Bronchial epithelial cell (primary cell): ENCODE measurements at regions not wholly inside any gene's neighbourhood (a gene's known extent, or its start where the extent isn't known, plus 50 kb on each side); places are given as distances from the start of the nearest gene placed in this dataset.

Experiments used
- DNase-seq: peaks from one replicate; pipeline ENCODE4 v3.0.0-alpha.2; 2010; ENCODE audit warnings: low read depth
- FAIRE-seq: peaks from 2 replicates; lab custom pipeline; 2011; peaks lifted over from hg19 to GRCh38; lab: Jason Lieb, UNC
- H3K27me3 ChIP-seq: 2 replicates; pipeline ENCODE4 v1.5.1; 2011; ENCODE audit warnings: low read length; ENCODE audit not compliant: control insufficient read depth, insufficient read depth
- H3K36me3 ChIP-seq: 2 replicates; pipeline ENCODE4 v1.5.1; 2011; ENCODE audit warnings: low read length; ENCODE audit not compliant: control insufficient read depth, insufficient read depth
- H3K4me3 ChIP-seq: 2 replicates; pipeline ENCODE4 v1.5.1; 2011; ENCODE audit warnings: mild to moderate bottlenecking, low read depth, low read length, control low read depth
- TF ChIP-seq, protein P1 (sequence below): IDR thresholded peaks from 2 replicates; pipeline ENCODE4 v1.5.1; 2011; ENCODE audit warnings: mild to moderate bottlenecking, moderate library complexity, low read length, control low read depth, inconsistent platforms; ENCODE audit not compliant: insufficient read depth, severe bottlenecking

DNA sequence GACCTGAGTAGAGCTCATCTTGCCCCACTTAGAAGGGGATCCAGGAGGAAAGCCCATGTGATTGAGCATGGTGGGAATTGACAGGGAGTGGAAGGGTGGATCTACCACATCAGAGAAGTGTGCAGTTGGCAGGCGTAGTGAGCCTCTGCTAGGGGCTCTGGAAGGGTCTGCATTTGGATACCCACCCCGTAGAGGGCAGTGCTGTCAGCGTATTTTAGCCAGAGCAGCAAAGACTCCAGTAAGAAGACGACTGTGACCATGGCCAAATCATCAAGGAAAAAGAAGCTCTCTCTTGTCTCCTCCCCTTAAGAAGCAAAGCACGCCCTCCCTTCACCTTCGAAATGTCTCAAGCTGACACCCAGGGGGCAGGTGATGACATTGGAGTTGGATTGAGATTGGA lies 68.8 kb upstream of the INHBA start:
- FAIRE-seq (no peak), DNase-seq (no peak)
- TF ChIP-seq, protein P1, sequence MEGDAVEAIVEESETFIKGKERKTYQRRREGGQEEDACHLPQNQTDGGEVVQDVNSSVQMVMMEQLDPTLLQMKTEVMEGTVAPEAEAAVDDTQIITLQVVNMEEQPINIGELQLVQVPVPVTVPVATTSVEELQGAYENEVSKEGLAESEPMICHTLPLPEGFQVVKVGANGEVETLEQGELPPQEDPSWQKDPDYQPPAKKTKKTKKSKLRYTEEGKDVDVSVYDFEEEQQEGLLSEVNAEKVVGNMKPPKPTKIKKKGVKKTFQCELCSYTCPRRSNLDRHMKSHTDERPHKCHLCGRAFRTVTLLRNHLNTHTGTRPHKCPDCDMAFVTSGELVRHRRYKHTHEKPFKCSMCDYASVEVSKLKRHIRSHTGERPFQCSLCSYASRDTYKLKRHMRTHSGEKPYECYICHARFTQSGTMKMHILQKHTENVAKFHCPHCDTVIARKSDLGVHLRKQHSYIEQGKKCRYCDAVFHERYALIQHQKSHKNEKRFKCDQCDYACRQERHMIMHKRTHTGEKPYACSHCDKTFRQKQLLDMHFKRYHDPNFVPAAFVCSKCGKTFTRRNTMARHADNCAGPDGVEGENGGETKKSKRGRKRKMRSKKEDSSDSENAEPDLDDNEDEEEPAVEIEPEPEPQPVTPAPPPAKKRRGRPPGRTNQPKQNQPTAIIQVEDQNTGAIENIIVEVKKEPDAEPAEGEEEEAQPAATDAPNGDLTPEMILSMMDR = no peak
- no peaks in the 10 kb centered on the region for H3K36me3 ChIP-seq
- no peaks in the 10 kb centered on the region for H3K27me3 ChIP-seq
- no peak overlapping the region for H3K4me3 ChIP-seq

DNA sequence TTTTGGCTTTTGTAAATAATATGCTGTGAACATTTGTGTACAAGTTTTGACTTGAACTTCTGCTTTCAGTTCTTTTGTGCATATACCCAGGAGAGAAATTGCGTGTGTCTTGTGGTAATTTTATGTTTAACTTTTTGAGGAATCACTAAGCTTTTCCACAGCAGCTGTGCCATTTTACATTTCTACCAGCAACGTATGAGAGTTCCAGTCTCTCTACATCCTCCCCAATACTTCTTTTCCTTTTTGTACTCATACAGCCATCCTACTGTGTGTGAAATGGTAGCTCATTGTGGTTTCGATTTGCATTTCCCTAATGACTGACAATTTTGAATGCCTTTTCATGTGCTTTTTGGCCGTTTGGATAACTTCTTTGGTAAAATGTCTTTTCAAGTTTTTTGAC lies 66.3 kb upstream of the INHBA start:
- DNase-seq (no peak), FAIRE-seq (no peak)
- H3K27me3 ChIP-seq = no peaks in the 10 kb centered on the region
- H3K36me3 ChIP-seq = no peaks in the 10 kb centered on the region
- H3K4me3 ChIP-seq = no peak overlapping the region
- TF ChIP-seq, protein P1 = no peak

DNA sequence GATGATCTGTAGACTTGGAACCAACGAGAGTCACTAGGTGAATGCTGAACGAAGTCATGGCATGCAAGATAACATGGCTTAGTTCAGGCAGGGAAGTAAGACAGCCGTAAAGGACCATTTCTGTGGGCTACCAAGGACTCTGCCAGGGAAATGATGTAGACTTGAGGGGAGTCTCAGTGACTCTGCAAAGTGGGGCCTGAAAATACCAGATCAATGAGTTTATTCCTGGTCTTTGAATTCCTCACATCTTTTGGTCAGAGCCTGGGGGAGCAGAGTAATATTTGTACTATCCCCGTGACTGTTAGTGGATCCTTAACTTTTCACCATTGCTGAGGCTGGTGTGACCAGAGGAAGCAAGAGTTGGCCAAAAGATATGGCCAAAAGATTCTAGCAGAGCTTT lies 60.7 kb upstream of the INHBA start:
- FAIRE-seq (no peak), DNase-seq (no peak)
- TF ChIP-seq, protein P1 = no peak
- H3K4me3 ChIP-seq = no peak overlapping the region
- no peaks in the 10 kb centered on the region for H3K36me3 ChIP-seq
- no peaks in the 10 kb centered on the region for H3K27me3 ChIP-seq

DNA sequence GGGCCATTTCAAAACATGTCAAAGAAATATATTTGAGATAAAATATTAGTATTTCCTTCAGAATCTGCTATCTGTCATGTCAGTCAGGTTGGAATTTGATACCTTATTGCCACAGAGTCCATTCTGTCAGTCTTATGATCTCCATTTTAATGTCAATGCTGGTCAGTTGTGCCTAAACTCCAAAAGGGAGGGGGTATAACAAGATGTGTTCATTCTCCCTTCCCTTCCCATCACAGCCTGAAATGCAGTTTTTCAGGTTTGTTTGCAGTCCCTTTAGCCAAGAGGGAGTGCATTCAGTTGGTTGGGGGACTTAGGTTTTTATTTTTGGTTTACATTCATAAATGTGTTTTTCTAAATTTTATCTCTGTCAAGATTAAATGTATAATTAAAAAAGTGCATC lies 59.8 kb upstream of the INHBA start:
- no peak for FAIRE-seq
- Histone ChIP-seq H3K27me3 (no peaks in the 10 kb centered on the region), H3K36me3 (no peaks in the 10 kb centered on the region), H3K4me3 (no peak overlapping the region)
- no peak for DNase-seq
- TF ChIP-seq, protein P1 = no peak

GRCh38 chr7:41760293-41760692 lies 57.4 kb upstream of the INHBA start:
- Histone ChIP-seq H3K4me3 (no peak overlapping the region), H3K36me3 (no peaks in the 10 kb centered on the region), H3K27me3 (no peaks in the 10 kb centered on the region)
- DNase-seq = peak; percentile 22
- TF ChIP-seq, protein P1 = no peak
- FAIRE-seq = no peak

- H3K27me3 ChIP-seq = no peaks in the 10 kb centered on the region
- H3K4me3 ChIP-seq = no peak overlapping the region
- no peaks in the 10 kb centered on the region for H3K36me3 ChIP-seq
- TF ChIP-seq, protein P1 = no peak
- no peak for FAIRE-seq
- DNase-seq = no peak
Measured at GRCh38 chr7:41758321-41758720, 55.4 kb upstream of the INHBA start.
